ENCODE measurements at regions not wholly inside any gene's neighbourhood (a gene's known extent, or its start where the extent isn't known, plus 50 kb on each side); places are given as distances from the start of the nearest gene placed in this dataset.

DNA sequence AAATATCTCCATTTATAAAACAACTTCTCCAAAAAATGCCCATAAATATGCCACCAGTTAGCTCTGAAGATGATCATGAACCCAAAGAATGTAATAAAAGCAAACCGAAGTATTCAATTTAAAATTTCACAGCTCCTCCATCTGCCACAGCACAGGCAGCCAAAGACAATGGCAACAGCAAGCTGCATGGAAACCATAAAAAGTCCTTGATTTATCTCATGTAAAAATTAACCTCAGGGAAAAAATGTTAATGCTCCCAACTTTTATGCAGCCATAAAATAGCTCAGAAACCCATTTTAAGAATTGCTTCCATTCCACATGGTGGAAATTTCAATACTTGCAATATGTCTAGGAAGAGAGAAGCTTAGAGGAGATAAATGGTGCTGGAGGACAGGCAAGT, 132.3 kb upstream of the ARHGEF9 start:
- Histone ChIP-seq H3K9me3 (no peaks in the 10 kb centered on the region), H3K4me3 (no peak overlapping the region), H3K27ac (no peak overlapping the region), H3K4me1 (peaks cover 4% of the 10 kb centered on the region; the same call in 1 of the 3 replicates), H3K4me2 (no peak overlapping the region)
- ATAC-seq, result no peak
- no peak for FAIRE-seq
- CTCF ChIA-PET, result interaction anchor here (1.3 to 1.9 kb wide), 2 partner anchors 13 to 1535 kb away, joined by 4 read pairs; no protein-coding TSS in a partner anchor
- POLR2A ChIA-PET, result no interaction called here
- no peak for DNase-seq (ENCODE audit: low read depth in 1 of 2, low spot score in 1 of 2)
- no peak for TF ChIP-seq PHF8 (IDR thresholded peaks at IDR 0.05; ENCODE audit: borderline replicate concordance, low read depth)
- TF ChIP-seq, protein P1, sequence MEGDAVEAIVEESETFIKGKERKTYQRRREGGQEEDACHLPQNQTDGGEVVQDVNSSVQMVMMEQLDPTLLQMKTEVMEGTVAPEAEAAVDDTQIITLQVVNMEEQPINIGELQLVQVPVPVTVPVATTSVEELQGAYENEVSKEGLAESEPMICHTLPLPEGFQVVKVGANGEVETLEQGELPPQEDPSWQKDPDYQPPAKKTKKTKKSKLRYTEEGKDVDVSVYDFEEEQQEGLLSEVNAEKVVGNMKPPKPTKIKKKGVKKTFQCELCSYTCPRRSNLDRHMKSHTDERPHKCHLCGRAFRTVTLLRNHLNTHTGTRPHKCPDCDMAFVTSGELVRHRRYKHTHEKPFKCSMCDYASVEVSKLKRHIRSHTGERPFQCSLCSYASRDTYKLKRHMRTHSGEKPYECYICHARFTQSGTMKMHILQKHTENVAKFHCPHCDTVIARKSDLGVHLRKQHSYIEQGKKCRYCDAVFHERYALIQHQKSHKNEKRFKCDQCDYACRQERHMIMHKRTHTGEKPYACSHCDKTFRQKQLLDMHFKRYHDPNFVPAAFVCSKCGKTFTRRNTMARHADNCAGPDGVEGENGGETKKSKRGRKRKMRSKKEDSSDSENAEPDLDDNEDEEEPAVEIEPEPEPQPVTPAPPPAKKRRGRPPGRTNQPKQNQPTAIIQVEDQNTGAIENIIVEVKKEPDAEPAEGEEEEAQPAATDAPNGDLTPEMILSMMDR (IDR thresholded peaks at IDR 0.05), result no peak
- TF ChIP-seq EHMT2 (IDR thresholded peaks at IDR 0.05; ENCODE audit: low read depth), result no peak
- TF ChIP-seq, protein P2, sequence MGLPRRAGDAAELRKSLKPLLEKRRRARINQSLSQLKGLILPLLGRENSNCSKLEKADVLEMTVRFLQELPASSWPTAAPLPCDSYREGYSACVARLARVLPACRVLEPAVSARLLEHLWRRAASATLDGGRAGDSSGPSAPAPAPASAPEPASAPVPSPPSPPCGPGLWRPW (IDR thresholded peaks at IDR 0.05), result no peak
- TF ChIP-seq NPAS2 (CRISPR knock-in tag; IDR thresholded peaks at IDR 0.05; ENCODE audit: borderline replicate concordance), result no peak
- TF ChIP-seq RARB (CRISPR knock-in tag; IDR thresholded peaks at IDR 0.05), result no peak
- no peak for TF ChIP-seq CEBPB (IDR thresholded peaks at IDR 0.05)
- no peak for TF ChIP-seq FOSL2 (IDR thresholded peaks at IDR 0.05)
- no peak for TF ChIP-seq FOSL2 (CRISPR knock-in tag; IDR thresholded peaks at IDR 0.05)
- no peak for TF ChIP-seq RAD21 (conservative IDR thresholded peaks at IDR 0.05 in 1 of 2, IDR thresholded peaks at IDR 0.05 in 1 of 2)
- TF ChIP-seq, protein P3, sequence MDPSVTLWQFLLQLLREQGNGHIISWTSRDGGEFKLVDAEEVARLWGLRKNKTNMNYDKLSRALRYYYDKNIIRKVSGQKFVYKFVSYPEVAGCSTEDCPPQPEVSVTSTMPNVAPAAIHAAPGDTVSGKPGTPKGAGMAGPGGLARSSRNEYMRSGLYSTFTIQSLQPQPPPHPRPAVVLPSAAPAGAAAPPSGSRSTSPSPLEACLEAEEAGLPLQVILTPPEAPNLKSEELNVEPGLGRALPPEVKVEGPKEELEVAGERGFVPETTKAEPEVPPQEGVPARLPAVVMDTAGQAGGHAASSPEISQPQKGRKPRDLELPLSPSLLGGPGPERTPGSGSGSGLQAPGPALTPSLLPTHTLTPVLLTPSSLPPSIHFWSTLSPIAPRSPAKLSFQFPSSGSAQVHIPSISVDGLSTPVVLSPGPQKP (IDR thresholded peaks at IDR 0.05; ENCODE audit: low read depth, low read length), result no peak
- TF ChIP-seq CHD2 (IDR thresholded peaks at IDR 0.05; ENCODE audit: low read length, partially characterized antibody), result no peak
- no peak for TF ChIP-seq HOXB5 (CRISPR knock-in tag; IDR thresholded peaks at IDR 0.05)
- WGBS (ENCODE audit: missing lambda C conversion rate), result 6% methylated on average over 1 of the region's 1 CpG

DNA sequence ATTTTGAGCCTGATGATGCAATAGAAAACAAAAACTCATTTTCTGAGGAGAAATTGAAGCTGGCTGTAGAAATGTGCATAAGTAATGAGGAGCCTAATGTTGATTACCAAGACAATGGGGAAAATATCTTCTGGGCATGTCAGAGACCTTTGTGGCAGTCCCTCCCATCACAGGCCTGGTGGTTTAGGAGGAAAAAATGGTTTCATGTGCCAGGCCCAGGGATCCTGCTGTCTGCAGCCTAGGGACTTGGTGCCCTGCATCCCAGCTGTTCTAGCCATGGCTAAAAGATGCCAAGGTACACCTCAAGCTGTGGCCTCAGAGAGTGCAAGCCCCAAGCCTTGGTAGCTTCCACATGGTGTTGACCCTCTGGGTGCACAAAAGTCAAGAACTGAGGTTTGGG, 128.7 kb upstream of the ARHGEF9 start:
- no peak overlapping the region for H3K4me2 ChIP-seq
- ATAC-seq, result no peak
- H3K27ac ChIP-seq, result no peak overlapping the region
- CTCF ChIA-PET, result no interaction called here
- no peak for DNase-seq (ENCODE audit: low read depth in 1 of 2, low spot score in 1 of 2)
- no peaks in the 10 kb centered on the region for H3K9me3 ChIP-seq
- H3K4me1 ChIP-seq, result no peaks in the 10 kb centered on the region
- TF ChIP-seq, protein P4, sequence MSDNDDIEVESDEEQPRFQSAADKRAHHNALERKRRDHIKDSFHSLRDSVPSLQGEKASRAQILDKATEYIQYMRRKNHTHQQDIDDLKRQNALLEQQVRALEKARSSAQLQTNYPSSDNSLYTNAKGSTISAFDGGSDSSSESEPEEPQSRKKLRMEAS (IDR thresholded peaks at IDR 0.05), result no peak
- peak; percentile 53 for TF ChIP-seq ZFP36 (IDR thresholded peaks at IDR 0.05; ENCODE audit: borderline replicate concordance, partially characterized antibody)
- FAIRE-seq, result no peak
- POLR2A ChIA-PET, result no interaction called here
- no peak overlapping the region for H3K4me3 ChIP-seq

DNA sequence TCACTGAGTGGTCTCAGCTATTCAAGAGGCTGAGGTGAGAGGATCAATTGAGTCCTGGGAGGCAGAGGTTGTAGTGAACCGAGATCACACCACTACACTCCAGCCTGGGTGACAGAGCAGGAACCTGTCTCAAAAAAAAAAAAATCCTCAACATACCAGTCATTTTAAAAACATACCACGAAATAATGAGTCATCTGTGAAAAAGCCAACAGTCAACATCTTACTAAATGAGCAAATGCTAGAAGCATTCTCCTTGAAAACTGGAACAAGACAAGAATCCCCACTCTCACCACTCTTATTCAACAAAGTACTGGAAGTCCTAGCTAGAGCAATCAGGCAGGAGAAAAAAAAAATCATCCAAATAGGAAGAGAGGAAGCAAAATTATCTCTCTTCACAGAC, 104.0 kb upstream of the ARHGEF9 start:
- WGBS (ENCODE audit: missing lambda C conversion rate), result 0% methylated on average over 2 of the region's 2 CpGs
- no peak for DNase-seq (ENCODE audit: low read depth in 1 of 2, low spot score in 1 of 2)
- no peak for FAIRE-seq

More for the DNA sequence above, 104.0 kb upstream of the ARHGEF9 start:
- TF ChIP-seq HOXB5 (CRISPR knock-in tag; IDR thresholded peaks at IDR 0.05), result no peak
- TF ChIP-seq, protein P5, sequence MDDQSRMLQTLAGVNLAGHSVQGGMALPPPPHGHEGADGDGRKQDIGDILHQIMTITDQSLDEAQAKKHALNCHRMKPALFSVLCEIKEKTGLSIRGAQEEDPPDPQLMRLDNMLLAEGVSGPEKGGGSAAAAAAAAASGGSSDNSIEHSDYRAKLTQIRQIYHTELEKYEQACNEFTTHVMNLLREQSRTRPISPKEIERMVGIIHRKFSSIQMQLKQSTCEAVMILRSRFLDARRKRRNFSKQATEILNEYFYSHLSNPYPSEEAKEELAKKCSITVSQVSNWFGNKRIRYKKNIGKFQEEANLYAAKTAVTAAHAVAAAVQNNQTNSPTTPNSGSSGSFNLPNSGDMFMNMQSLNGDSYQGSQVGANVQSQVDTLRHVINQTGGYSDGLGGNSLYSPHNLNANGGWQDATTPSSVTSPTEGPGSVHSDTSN (IDR thresholded peaks at IDR 0.05), result no peak
- no peak for TF ChIP-seq RCOR1 (IDR thresholded peaks at IDR 0.05; ENCODE audit: low read depth, low read length)
- TF ChIP-seq ZFP36 (IDR thresholded peaks at IDR 0.05; ENCODE audit: borderline replicate concordance, partially characterized antibody), result no peak
- TF ChIP-seq MAFK (IDR thresholded peaks at IDR 0.05; ENCODE audit: partially characterized antibody), result no peak
- TF ChIP-seq, protein P3 (IDR thresholded peaks at IDR 0.05; ENCODE audit: low read depth, low read length), result no peak
- TF ChIP-seq, protein P2 (IDR thresholded peaks at IDR 0.05), result no peak
- TF ChIP-seq ZC3H11A (IDR thresholded peaks at IDR 0.05), result no peak
- TF ChIP-seq MYC (IDR thresholded peaks at IDR 0.05; ENCODE audit: borderline replicate concordance, low read length), result no peak
- no peak for TF ChIP-seq BHLHE40 (IDR thresholded peaks at IDR 0.05; ENCODE audit: low read depth, low read length)
- TF ChIP-seq EHF (CRISPR knock-in tag; IDR thresholded peaks at IDR 0.05), result no peak
- TF ChIP-seq FOSB (CRISPR knock-in tag; IDR thresholded peaks at IDR 0.05), result no peak
- H3K27ac ChIP-seq, result no peak overlapping the region
- ChIA-PET CTCF (interaction anchor here (0.6 kb wide), 1 partner anchor 535 kb away, joined by 3 read pairs; no protein-coding TSS in a partner anchor), POLR2A (no interaction called here)
- H3K4me3 ChIP-seq, result no peak overlapping the region
- no peaks in the 10 kb centered on the region; the same call in 2 of the 3 replicates for H3K9me3 ChIP-seq
- no peak overlapping the region for H3K4me2 ChIP-seq
- H3K4me1 ChIP-seq, result no peaks in the 10 kb centered on the region
- ATAC-seq, result no peak
